ENCODE measurements at regions not wholly inside any gene's neighbourhood (a gene's known extent, or its start where the extent isn't known, plus 50 kb on each side); places are given as distances from the start of the nearest gene placed in this dataset.
A peak's percentile ranks its signal among the peaks of the same experiment; 100 is the strongest.
"Not testable (repeated sequence)": the region's sequence is repeated elsewhere in the genome, so short reads cannot be mapped to it uniquely, and the experiment has no call there.

DNA sequence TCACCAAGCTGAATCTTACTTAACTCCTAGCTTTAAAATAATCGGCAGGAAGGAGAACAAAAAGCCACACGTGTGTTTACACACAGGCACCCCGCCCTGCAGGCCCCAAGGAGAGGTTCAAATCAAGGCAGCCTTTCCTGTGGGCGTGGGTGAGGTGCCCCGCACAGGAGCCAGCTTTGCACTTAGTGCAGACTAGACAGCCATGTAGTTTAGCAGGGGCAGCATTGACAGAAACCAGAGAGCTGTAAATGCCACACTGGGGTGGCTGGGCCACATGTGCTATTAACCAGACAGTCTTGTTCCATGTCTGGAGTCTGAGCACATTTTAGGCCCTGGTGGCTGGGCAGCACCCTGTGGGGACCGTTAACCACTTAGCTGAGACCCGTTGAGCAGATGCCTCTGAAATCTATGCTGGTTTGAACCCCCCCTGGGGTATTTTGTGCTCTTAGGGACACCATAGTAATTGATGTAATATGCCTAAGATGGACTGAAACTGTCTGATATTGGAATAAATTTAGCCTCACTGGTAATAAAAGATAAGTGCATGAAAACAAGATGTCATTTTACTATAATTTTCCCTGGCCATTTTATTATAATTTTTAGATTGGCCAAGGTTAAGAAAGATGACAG lies 106.4 kb upstream of the KCNG1 start:
- DNase-seq (ENCODE audit: low read depth), result no peak

DNA sequence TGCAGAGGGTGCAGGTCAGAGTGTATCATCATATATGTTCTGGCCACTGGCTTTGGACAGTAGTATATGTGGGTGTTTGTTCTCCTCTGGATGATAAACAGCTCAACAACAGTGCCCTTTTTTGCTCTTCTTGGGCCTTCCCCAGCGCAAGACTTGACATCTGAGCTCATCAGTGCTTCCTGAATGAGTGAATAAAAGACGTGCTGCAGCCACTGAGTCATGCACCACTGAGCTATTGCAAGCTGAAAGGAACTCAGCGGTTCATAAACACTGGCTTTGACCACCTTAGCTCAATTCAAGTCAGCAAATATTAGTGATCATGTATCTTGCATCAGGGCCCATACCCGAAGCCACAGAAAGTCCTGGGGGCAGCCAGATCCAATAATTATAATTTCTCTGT lies 105.3 kb upstream of the KCNG1 start:
- DNase-seq (ENCODE audit: low read depth), result peak; percentile 10

DNA sequence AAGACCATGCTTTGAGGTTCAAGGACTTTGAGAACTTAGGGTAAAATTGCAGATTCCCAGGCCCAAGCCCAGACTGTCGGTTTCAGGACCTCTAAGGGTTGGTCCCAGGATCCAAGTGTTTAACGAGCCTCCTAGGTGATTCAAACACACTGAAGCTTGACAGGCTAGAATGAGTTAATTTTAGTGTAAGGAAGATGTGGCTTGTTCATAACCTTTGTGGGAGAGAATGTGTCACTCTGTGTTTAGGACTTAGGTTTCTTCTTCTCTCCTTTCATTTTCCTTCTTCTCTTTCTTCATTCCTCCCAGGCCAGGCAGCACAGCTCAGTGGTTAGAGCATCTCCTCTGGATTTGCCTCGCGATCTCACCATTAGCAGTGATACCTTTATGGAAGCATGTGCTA lies 104.8 kb upstream of the KCNG1 start:
- no peak for DNase-seq (ENCODE audit: low read depth)

DNA sequence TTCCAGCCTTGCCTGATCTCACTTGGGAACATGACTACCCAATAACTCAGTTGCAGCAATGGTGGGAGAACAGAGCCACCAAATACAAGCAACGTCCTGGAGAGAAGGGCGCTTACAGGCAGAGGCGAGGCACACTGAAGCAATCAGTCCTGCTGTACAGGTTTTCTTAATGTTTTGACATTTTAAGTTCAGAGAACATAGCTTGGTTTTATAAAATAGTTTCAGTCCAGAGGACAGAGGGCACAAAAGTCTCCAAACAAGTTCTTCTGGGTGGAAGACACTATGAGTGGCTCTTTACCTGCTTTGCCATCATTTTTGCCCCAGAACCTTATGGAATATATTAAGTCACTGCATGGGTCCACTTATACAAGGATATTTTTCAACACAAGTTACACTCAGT lies 103.4 kb upstream of the KCNG1 start:
- DNase-seq (ENCODE audit: low read depth), result no peak

DNA sequence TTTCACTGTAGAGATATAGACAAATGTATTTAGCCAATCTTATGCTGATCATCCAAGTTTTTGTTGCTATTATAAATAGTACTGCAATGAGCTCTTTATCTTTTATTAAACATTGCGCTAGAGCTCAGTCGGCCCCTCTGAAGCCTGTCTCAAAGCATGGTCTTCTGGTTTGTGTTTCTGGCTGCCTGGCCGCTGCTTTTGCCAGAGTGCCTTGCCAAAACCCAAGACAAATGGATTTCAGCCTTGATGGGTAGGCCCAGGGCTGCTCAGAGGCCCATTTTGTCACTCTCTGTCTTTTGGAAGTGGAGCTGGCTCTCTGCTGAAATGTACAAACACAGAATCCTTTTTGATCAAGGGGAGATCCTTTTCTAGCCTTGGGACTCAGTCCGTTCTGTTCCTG lies 102.9 kb upstream of the KCNG1 start:
- no peak for DNase-seq (ENCODE audit: low read depth)

DNA sequence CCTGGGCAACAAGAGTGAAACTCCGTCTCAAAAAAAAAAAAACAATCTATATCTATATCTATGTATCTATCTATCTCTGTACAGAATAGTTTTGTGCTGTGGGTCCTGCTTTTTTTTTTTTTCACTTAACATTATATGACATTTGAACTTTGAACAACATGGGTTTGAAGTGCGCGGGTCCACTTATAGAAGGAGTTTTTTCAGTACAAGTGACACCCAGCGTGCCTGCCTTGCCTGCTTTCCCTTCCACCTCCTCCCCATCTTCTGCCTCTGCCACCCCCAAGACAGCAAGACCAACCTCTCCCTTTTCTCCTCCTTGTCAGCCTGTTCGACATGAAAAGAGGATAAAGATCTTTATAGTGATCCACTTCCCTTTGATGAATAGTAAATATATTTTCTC lies 102.2 kb upstream of the KCNG1 start:
- DNase-seq (ENCODE audit: low read depth), result no peak

DNA sequence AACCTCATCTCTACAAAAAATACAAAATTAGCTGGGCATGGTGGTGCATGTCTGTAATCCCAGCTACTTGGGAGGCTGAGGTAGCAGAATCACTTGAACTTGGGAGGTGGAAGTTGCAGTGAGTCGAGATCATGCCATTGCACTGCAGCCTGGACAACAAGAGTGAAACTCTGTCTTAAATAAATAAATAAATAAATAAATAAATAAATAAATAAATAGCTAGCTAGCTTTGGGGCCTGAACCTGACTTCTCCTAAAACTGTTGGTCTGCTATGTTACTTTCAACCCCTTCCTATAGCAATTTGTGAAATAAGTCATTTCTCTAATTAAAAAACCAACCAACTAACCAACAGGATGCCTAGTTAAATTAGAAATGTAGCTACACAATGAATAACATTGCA lies 101.0 kb upstream of the KCNG1 start:
- DNase-seq (ENCODE audit: low read depth), result not testable (repeated sequence)

DNA sequence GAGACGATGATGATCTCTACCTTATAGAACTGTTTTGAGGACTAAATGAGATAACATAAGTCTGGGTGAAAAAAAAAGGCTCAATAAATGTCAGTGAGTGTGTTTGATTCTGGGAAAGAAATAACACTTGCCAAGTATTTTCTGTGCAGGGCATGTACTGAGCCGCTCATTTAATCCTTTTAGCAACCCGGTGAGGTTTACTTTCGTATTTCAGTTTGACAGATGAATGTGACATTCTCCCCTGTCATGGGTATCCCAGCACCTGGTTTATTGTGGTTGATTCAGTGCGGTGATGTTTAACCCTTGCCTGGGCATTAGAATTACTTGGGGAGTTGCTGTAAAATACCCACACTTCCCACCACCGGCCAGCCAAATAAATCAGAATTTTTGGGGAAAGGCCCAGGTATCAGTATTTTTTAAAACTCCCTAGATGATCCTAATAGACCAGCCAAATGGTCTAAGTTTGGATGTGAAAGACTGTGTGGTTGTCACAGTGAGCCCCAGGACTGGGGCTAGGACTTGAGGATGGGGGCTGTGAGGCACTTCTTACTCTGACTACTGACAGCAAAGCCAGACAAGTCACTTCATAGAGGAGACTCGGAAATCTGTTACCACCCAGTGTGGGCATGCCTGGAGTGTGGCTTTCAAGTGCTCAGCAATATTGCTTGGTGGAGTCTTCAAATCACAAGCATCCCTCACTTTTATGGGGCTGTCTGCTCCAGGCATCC lies 100.2 kb upstream of the KCNG1 start:
- DNase-seq (ENCODE audit: low read depth), result no peak

DNA sequence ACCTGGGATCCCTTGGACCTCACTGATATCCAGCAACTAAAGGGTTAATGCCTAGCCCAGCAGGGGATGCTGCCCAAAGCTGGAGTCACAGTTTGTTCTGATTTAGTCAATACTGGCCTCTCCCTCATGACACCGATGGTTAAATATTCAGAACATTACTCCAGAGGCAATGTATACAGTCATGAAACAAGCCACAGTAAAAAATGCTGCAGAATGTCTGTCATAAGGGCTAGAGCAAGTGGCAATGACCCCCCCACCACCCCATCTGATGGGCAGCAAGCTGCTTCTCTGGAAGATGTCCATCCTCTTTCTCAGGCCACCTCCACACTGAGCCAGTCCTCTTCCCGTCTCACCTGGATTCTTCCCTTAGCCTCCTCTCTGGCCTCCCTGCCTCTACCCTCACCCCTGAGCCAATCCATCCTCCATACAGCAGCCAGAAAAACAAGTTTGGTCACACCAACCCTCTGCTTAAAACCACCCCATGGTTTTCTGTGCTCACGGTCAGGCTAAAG lies 99.0 kb upstream of the KCNG1 start:
- DNase-seq (ENCODE audit: low read depth), result no peak

DNA sequence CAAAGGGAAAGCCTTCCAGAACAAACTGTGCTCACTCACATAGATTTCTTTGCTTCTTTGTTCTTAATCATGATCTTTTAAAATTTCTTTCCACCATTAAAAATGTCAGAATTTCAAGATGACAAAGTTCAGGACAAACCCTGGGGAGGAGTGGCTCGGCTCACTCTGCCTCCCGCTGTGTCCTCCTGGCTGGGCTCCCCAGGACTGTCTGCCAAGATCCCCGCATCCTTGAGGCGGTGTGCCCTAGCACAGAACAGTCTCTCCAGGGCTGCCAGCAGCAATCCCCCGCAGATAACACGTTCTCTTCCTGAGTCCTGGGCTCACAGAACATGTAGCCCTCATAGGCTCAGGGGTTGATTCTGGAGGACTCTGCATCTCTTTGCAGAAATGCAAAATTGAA lies 98.4 kb upstream of the KCNG1 start:
- no peak for DNase-seq (ENCODE audit: low read depth)

DNA sequence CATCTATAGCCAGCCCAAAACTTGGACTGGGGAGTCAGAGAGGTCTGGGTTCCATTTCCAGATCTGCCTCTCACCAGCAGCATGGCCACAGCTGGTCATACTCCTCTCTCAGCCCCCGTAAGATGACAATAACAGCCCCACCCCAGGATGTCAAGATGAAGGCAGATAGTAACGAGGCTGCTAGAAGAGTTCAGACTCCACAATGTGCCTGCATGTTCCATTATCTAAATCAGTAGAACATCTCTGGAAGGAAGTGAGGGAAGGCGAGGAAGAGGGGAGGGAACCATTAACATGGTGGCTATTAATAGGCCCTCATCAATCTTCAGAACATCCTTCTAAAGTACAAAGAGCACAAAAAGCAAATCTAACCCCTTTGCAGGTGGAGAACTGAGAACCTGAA lies 98.0 kb upstream of the KCNG1 start:
- DNase-seq (ENCODE audit: low read depth), result no peak

DNA sequence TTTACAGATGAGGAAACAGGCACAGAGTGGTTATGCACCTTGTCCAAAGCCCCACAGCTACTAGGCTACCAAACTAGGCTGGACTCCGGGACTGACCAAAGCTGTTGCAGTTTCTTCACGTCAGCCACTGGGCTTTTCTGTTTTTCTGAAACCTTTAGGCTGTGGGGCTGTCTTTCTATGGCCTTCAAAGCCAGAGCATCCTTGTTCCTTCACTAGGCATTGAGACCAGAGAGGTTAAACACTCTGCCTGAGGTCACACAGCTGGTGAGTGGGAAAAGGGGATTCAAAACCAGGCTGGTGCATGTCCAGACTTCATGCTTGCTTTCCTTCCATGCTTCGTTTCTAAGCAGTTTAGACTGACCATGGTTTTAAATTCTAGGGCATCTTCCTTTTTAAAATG lies 97.5 kb upstream of the KCNG1 start:
- no peak for DNase-seq (ENCODE audit: low read depth)

DNA sequence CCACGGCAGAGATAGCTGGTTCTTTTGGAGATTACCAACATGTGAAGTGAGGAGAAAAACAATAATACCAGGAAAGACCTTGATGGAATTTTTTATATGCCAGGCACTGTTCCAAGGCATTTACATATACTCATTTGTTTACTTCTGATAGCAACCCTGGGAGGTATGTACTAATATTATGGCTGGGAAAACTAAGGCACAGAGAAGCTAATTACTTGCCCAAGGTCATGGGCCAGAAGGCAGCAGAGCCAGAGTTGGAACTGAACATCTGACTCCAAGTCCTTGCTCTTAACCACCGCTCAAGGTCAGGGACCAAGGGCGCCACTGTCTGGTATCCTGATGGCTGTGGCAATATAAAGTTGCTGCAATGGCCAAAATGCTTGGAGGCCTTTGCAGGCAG lies 97.0 kb upstream of the KCNG1 start:
- DNase-seq (ENCODE audit: low read depth), result no peak

DNA sequence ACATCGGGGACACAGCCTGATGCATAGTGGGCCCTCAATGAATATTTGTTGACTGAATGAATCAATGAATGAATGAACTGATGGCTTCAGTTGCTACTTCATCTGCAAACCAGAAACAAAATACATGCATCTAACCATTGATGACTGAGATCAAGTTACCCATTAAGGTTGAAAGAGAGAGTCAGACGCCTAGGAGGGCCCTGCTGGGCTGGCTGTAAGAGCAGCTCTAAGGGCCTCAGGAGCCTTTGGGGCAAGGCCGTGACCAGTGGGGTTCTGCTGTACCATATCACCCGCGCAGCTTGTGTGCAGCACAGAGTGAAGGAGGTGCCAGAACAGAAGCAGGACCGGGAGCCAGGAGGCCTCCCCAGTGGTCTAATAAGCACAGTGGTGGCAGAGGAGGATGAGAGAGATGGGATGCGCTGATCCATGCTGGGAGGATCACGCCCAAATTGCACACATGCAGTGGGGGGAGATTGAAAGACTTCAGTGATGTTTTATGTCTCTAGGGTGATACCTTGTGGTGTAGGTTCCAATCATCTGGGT lies 96.1 kb upstream of the KCNG1 start:
- DNase-seq (ENCODE audit: low read depth), result no peak

DNA sequence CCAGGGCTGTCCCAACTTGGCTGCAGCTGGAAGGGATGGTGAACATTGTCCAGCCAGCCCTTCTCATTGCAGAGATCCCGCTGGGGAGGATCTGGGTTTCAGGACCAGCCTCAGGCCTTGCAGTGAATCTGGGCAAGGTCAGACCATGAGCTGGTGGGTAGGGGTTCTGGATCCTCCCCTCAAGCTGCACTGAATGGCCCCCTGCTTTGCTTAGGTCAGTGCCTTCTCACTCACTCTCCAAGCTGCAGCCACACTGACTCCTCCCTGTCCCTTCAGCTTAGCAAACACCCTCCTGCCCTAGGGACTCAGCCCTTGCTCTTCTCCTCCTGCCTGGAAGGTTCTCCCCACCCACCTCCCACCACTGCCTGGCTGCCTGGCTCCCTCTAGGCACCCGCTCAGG lies 95.3 kb upstream of the KCNG1 start:
- no peak for DNase-seq (ENCODE audit: low read depth)

DNA sequence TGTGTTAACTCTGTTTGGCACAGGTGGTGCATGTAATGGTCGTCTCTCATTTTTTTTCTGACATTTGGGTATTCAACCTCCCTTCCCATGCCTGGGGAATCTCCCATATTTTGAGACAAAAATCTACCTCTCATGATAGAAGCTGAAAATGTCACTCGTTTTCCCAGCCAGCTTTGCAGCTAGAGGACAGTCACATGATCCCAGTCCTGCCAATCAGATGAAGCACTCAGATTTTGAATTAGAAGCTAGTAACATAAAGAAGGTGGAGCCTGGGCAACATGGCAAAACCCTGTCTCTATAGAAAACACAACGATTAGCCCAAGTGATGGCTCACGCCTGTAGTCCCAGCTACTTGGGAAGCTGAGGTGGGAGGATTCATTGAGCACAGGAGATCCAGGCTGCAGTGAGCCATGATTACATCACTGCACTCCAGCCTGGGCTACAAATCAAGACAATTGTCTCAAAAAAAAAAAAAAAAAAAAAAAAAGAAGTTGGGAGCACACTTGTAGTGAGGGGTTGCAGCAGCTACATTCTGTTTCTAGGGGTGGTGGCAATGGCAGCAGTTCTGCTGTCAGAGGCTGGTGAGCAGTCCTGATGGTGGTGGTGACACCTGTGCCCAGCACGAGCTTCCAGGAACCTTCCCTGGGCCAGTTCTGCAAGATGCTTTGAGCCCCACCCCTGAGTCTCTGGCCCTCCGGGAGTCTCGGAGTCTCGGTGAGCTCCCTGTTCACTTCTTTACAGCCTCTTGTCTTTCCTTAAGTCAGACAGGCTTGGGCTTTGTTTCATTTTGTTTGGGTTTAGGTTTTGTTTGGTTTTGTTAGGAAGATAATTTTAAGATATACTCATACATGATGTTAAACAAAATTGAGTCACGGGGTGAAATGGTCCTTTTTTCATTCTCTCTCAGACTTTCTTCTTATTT lies 94.1 kb upstream of the KCNG1 start:
- no peak for DNase-seq (ENCODE audit: low read depth)

DNA sequence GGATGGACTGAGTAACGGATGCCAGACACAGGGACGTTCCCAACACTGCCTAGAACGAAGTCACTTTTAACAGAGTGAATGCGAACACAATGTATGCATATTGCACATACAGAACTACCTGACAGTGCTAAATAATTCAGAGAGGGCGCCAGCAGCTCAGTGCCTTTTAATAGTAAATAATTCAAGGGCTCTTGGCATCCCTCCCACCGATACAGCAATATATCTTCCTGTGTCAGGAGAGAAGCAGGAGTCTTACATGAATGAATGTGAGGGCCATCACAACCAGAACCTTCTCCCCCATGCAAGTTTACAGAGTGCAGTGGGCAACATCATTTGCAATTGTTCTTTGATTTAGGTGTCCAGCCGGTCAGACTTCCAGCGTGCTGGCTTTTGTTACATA lies 88.4 kb upstream of the KCNG1 start:
- no peak for DNase-seq (ENCODE audit: low read depth)

DNA sequence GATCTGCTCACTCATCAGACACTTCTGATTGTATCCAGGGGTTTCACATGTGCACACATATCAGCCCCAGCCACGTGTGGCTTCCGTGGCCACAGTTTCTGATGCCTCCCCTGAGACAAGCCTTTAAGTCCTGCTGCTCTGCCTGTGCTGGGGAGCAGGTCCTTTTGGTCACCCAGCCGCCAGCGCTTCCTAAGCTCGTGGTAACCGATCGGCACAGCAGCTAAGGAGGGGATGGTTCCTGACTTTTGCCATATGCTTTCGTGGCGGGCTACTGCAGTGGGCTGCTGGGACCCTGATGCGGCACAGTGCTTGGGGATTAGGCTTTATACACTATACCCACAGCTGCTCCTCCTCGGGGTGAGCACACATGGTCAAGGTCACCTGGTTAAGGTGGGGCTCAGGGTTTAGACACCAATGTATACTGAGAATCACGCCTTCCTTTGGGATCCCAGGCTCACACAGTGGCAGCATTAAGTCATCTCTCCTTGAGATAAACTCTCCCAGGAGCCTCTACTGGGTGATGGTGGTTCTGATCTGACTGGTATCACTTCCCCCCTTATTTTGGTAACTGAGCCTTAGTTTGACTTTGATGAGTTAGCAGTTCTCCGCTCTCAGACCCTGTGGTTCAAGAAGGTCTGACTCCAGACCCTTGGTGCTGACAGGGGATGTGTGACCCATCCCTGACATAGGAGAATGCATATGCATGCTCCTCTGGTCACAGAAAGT lies 85.9 kb upstream of the KCNG1 start:
- no peak for DNase-seq (ENCODE audit: low read depth)

DNA sequence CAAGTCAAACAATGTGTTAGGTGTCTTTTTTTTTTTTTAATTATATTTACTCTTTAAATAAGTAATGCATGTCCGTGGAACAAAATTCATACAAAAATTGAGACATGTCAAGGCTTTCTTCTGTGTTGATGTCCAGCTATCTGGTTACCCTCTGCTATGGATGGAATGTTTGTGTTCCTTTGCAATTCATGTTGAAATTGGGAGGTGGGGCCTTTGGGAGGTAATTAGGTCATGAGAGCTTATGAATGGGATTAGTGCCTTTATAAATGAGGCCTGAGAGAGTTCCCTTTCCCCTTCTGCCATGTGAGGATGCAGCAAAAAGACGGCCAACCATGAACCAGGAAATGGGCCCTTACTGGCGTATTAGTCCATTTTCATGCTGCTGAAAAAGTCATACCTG lies 83.1 kb upstream of the KCNG1 start:
- no peak for DNase-seq (ENCODE audit: low read depth)

DNA sequence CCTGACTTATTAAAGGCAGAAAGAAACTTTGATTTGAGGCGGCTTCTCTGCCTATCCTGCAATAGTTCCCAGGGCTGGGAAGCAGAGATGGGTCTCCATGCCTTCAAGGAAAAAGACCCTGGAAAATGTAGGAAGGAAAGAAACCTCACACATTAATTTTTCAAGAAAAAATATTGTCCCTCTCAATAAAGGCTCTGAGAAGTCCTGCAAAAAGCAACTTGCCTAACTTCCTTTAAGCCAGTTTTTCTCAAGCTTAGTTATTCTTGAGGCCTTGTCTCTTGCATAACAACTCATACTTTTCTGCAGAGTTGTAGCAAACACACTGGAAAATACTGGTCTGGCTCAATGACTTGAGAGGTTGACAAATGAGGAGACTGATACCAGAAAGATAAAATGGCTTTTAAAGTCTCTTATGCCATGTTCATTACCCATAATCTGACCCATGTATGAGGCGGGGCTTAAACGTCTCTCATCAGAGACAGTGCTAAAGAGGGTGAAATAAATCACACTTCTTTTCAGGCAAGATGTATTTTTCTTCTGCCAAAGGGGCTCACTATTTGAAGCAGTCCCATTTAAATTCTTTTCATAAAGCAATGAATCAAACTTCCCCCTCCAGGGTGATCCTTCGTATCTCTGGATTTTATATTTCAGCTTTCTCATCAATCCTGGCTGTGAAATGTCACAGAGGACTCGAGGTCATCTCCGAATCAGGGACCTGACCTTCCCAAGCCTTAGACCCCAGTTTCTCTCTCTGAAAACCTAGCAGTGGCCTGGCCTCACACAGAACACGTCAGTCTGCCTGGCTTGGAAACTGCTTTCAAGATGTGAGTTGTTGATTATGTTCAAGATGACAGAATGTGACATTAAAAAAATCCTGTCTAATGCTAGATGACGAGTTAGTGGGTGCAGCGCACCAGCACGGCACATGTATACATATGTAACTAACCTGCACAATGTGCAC lies 82.3 kb upstream of the KCNG1 start:
- no peak for DNase-seq (ENCODE audit: low read depth)
